K562 (cell line): ENCODE measurements at regions not wholly inside any gene's neighbourhood (a gene's known extent, or its start where the extent isn't known, plus 50 kb on each side); places are given as distances from the start of the nearest gene placed in this dataset.

ENCODE experiments used
- ATAC-seq: fragments of 200-7000 bp; cut with Tn5 transposase; 3 replicates; pipeline ENCODE4 v1.9.1; 2020; ENCODE audit warnings: moderate library complexity
- BruUV-seq: library from RNA; stranded (reverse); fragments of 400-500 nt; replicated peaks from 2 replicates; lab custom pipeline; 2021; lab: Mats Ljungman, UMichigan
- CTCF ChIA-PET: fragments of 300-600 bp; formaldehyde crosslinking; extraction: SDS; loops from one replicate; lab custom pipeline; 2021; ENCODE audit warnings: low intra/inter-chr PET ratio; lab: Yijun Ruan, JAX
- POLR2A ChIA-PET: fragments of 300-600, 350-650 bp; sonication (Branson Sonifier 250); formaldehyde crosslinking; extraction: SDS; loops from one replicate; lab custom pipeline; 2021; ENCODE audit warnings: antibody characterized with exemption, inconsistent platforms; lab: Yijun Ruan, JAX
- DNase-seq, 4 experiments: peaks; one replicate each; pipeline versions ENCODE4 v3.0.0 to v3.0.0-alpha.2; 2011 to 2018; ENCODE audit warnings: low spot score in 3 of 4, mixed read lengths in 3 of 4; ENCODE audit errors: extremely low read depth in 1 of 4
- FAIRE-seq: peaks from 2 replicates; lab custom pipeline; 2011; peaks lifted over from hg19 to GRCh38; lab: Jason Lieb, UNC
- H2AFZ ChIP-seq: 2 replicates; pipeline ENCODE4 v1.6.0; 2011; ENCODE audit warnings: low read depth, low read length, control low read depth, inconsistent platforms
- H3K27ac ChIP-seq: fragments of 200-600 bp; 3 replicates; pipeline ENCODE4 v1.8.0; 2011; ENCODE audit warnings: low read depth, mild to moderate bottlenecking, control low read depth, inconsistent platforms, low read length, moderate library complexity, mixed read lengths; ENCODE audit errors: extremely low read depth
- H3K27me3 ChIP-seq, 2 experiments: fragments of 300-600 bp in 1 of 2; 2 replicates in 1 of 2; 3 replicates in 1 of 2; pipeline versions ENCODE4 v1.6.0 to v1.8.0; 2011; ENCODE audit warnings: inconsistent platforms in 2 of 2, low read length in 2 of 2, mild to moderate bottlenecking in 1 of 2, mixed read lengths in 1 of 2, moderate library complexity in 1 of 2; ENCODE audit not compliant: control insufficient read depth in 2 of 2, insufficient read depth in 2 of 2
- H3K36me3 ChIP-seq: fragments of 300-600 bp; 3 replicates; pipeline ENCODE4 v1.8.0; 2011; ENCODE audit warnings: mild to moderate bottlenecking, low read length, inconsistent platforms; ENCODE audit not compliant: control insufficient read depth, insufficient read depth
- H3K4me1 ChIP-seq, 2 experiments: fragments of 200-600 bp in 1 of 2; replicated peaks in 1 of 2; 2 replicates in 1 of 2; 3 replicates in 1 of 2; pipeline versions ENCODE4 v1.5.1 to v1.8.0; 2011; ENCODE audit warnings: inconsistent platforms in 2 of 2, low read length in 2 of 2, mild to moderate bottlenecking in 1 of 2, mixed read lengths in 1 of 2, moderate library complexity in 1 of 2; ENCODE audit not compliant: control insufficient read depth in 2 of 2, insufficient read depth in 2 of 2
- H3K4me2 ChIP-seq: 2 replicates; pipeline ENCODE4 v1.6.1; 2011; ENCODE audit warnings: low read length, control low read depth, inconsistent platforms, mixed read lengths; ENCODE audit not compliant: insufficient read depth
- H3K4me3 ChIP-seq: fragments of 200-600 bp; sonication (generic), shearing (Covaris generic); 2 replicates; pipeline ENCODE4 v1.5.1; 2016; ENCODE audit warnings: control low read depth, inconsistent platforms
- H3K79me2 ChIP-seq: fragments of 200-600 bp; 3 replicates; pipeline ENCODE4 v1.8.0; 2011; ENCODE audit warnings: low read length, inconsistent platforms; ENCODE audit not compliant: control insufficient read depth, insufficient read depth
- H3K9ac ChIP-seq, 2 experiments: 2 replicates each; pipeline versions ENCODE4 v1.6.0 to v1.6.1; 2011; ENCODE audit warnings: low read depth in 2 of 2, low read length in 2 of 2, control low read depth in 1 of 2, inconsistent platforms in 1 of 2, mild to moderate bottlenecking in 1 of 2, mixed read lengths in 1 of 2; ENCODE audit not compliant: insufficient read depth in 1 of 2
- H3K9me1 ChIP-seq: one replicate; pipeline ENCODE4 v1.6.0; 2011; ENCODE audit warnings: inconsistent platforms, mild to moderate bottlenecking, low read length, moderate library complexity; ENCODE audit not compliant: control insufficient read depth, insufficient read depth
- H3K9me3 ChIP-seq: replicated peaks from 2 replicates; pipeline ENCODE4 v1.5.1; 2011; ENCODE audit warnings: low read depth, low read length, inconsistent platforms; ENCODE audit not compliant: control insufficient read depth, insufficient read depth
- H4K20me1 ChIP-seq: replicated peaks from 2 replicates; pipeline ENCODE4 v1.6.1; 2011; ENCODE audit warnings: low read length, inconsistent platforms, mixed read lengths; ENCODE audit not compliant: control insufficient read depth, insufficient read depth
- ARID3B ChIP-seq: fragments of 250-450 bp; sonication (Bioruptor Pico); IDR thresholded peaks from 2 replicates; pipeline ENCODE4 v1.4.0; 2020; ENCODE audit warnings: borderline replicate concordance
- CGGBP1 ChIP-seq: fragments of 250-450 bp; sonication (Bioruptor Pico); IDR thresholded peaks from 2 replicates; pipeline ENCODE4 v1.9.0; 2021; ENCODE audit warnings: mild to moderate bottlenecking
- CXXC5 ChIP-seq: fragments of 250-450 bp; sonication (Bioruptor Pico); IDR thresholded peaks from 2 replicates; pipeline ENCODE4 v1.8.0; 2022; ENCODE audit warnings: inconsistent platforms, mild to moderate bottlenecking, moderate library complexity
- ELK1 ChIP-seq: sonication (generic); formaldehyde crosslinking; IDR thresholded peaks from 2 replicates; pipeline ENCODE4 v1.8.1; 2022; ENCODE audit warnings: missing genetic modification reagents
- FOXA3 ChIP-seq, 2 experiments: fragments of 450-650 bp in 1 of 2; sonication (generic) in 1 of 2; formaldehyde crosslinking; IDR thresholded peaks in 1 of 2; conservative IDR thresholded peaks in 1 of 2; 2 replicates each; pipeline versions ENCODE4 v1.4.0 to v1.8.0; 2020 to 2022; ENCODE audit warnings: mild to moderate bottlenecking in 2 of 2, missing genetic modification reagents in 1 of 2
- FOXM1 ChIP-seq, 2 experiments: fragments of 450-650 bp in 1 of 2; sonication (generic) in 1 of 2; formaldehyde crosslinking in 1 of 2; IDR thresholded peaks; 2 replicates each; pipeline versions ENCODE4 v1.6.1 to v1.9.0; 2017 to 2022; ENCODE audit warnings: low read depth in 2 of 2, mild to moderate bottlenecking in 2 of 2, missing genetic modification reagents in 1 of 2, moderate library complexity in 1 of 2
- MAX ChIP-seq: sonication (generic); formaldehyde crosslinking; IDR thresholded peaks from 2 replicates; pipeline ENCODE4 v1.9.0; 2022; ENCODE audit warnings: mild to moderate bottlenecking, missing genetic modification reagents
- MNT ChIP-seq, 2 experiments: fragments of 450-650 bp; conservative IDR thresholded peaks; 2 replicates each; pipeline ENCODE4 v1.6.1; 2017; ENCODE audit warnings: mild to moderate bottlenecking in 2 of 2, moderate library complexity in 2 of 2
- PPARD ChIP-seq: fragments of 250-450 bp; sonication (Bioruptor Pico); IDR thresholded peaks from 2 replicates; pipeline ENCODE4 v1.8.0; 2022; ENCODE audit warnings: inconsistent platforms, mild to moderate bottlenecking, moderate library complexity
- TFAP4 ChIP-seq: sonication (generic); formaldehyde crosslinking; IDR thresholded peaks from 2 replicates; pipeline ENCODE4 v1.8.0; 2022; ENCODE audit warnings: missing genetic modification reagents, mild to moderate bottlenecking, moderate library complexity, borderline replicate concordance
- XRCC3 ChIP-seq: fragments of 450-650 bp; IDR thresholded peaks from 2 replicates; pipeline ENCODE4 v1.6.1; 2017; ENCODE audit warnings: mild to moderate bottlenecking, moderate library complexity
- ZNF324 ChIP-seq: fragments of 250-450 bp; sonication (Bioruptor Pico); IDR thresholded peaks from 2 replicates; pipeline ENCODE4 v1.4.0; 2020; ENCODE audit warnings: mild to moderate bottlenecking
- ZNF436 ChIP-seq: fragments of 250-450, 450-650 bp; sonication (Bioruptor Pico); formaldehyde crosslinking; IDR thresholded peaks from 2 replicates; pipeline ENCODE4 v1.7.0; 2020; ENCODE audit warnings: mild to moderate bottlenecking
- ZZZ3 ChIP-seq: fragments of 450-650 bp; IDR thresholded peaks from 2 replicates; pipeline ENCODE4 v1.6.1; 2016; ENCODE audit warnings: antibody characterized with exemption, mild to moderate bottlenecking, moderate library complexity
- in situ Hi-C: fragments of 300-500 bp; cut with MboI; formaldehyde crosslinking; loops from 4 replicates; pipeline ENCODE4 v1.15.0; 2018; ENCODE audit warnings: inconsistent platforms, mixed read lengths
- intact Hi-C: fragments of 100-400 bp; cut with micrococcal nuclease; formaldehyde crosslinking; loops from 2 replicates; pipeline ENCODE4 v1.14.2; 2022

- Histone ChIP-seq H3K9ac (no peak overlapping the region), H3K9me3 (no peaks in the 10 kb centered on the region), H3K4me2 (no peak overlapping the region), H3K4me1 (no peaks in the 10 kb centered on the region), H2AFZ (no peak overlapping the region), H3K27ac (no peak overlapping the region), H3K27me3 (no peaks in the 10 kb centered on the region), H3K79me2 (no peaks in the 10 kb centered on the region), H3K36me3 (no peaks in the 10 kb centered on the region), H4K20me1 (no peaks in the 10 kb centered on the region), H3K9me1 (no peaks in the 10 kb centered on the region), H3K4me3 (no peak overlapping the region)
- ChIA-PET CTCF (no interaction called here), POLR2A (no interaction called here)
- intact Hi-C loops: no loop called here
- TF ChIP-seq XRCC3 (no peak), ZNF324 (no peak), ELK1 (no peak), CGGBP1 (CRISPR knock-in tag) (no peak), MNT (conservative IDR thresholded peaks at IDR 0.05) (no peak), ARID3B (CRISPR knock-in tag) (no peak), FOXM1 (IDR thresholded peaks at IDR 0.05; ENCODE audit: low read depth) (no peak), FOXM1 (CRISPR knock-in tag; IDR thresholded peaks at IDR 0.05; ENCODE audit: low read depth) (no peak), CXXC5 (no peak), ZNF436 (CRISPR knock-in tag) (no peak), ZZZ3 (no peak), TFAP4 (CRISPR knock-in tag) (no peak), MAX (CRISPR knock-in tag) (no peak), PPARD (no peak), FOXA3 (CRISPR knock-in tag; conservative IDR thresholded peaks at IDR 0.05 in 1 of 2, IDR thresholded peaks at IDR 0.05 in 1 of 2) (no peak)
- DNase-seq: no peak
- ATAC-seq: no peak
- in situ Hi-C loops: no loop called here
- no peak for FAIRE-seq
- BruUV-seq: no TSS peak
These were observed 174.7 kb upstream of the PPP1R2C start for GRCh38 chrX:42952621-42953020.
